Inferior parietal cortex (tissue), 1 donor: ENCODE measurements at regions not wholly inside any gene's neighbourhood (a gene's known extent, or its start where the extent isn't known, plus 50 kb on each side); places are given as distances from the start of the nearest gene placed in this dataset.
"Not testable (repeated sequence)": the region's sequence is repeated elsewhere in the genome, so short reads cannot be mapped to it uniquely, and the experiment has no call there.

Source experiments
- DNase-seq: peaks from one replicate; pipeline ENCODE4 v3.0.0-alpha.2; 2016; ENCODE audit errors: extremely low spot score

DNA sequence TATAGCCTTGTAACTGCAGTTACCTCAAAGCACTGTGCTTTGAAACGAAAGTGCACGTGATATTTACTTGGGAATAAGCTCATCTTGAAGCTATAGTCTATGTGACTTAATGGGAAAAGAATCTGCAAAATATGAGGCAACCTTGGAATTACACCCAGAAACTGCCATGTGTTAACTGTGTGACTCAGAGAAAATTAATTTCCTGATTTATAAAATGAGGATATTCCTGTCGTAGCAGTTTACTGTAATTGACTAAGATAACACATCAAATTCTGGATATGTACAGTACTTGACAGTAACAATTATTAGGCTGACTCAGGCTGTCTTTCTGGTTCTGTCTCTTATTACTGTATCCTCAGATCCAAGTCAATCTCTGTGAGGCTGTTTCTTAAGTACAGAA is 1079.9 kb upstream of the ACO1 start:
- no peak for DNase-seq

GRCh38 chr9:31314241-31314640 is 1070.2 kb upstream of the ACO1 start:
- no peak for DNase-seq

- no peak for DNase-seq
Observed at GRCh38 chr9:31320494-31320893, 1063.9 kb upstream of the ACO1 start.

- DNase-seq = no peak
Observed at GRCh38 chr9:31321256-31321655, 1063.2 kb upstream of the ACO1 start.

- DNase-seq = no peak
Observed at GRCh38 chr9:31321686-31322085, 1062.8 kb upstream of the ACO1 start.

DNA sequence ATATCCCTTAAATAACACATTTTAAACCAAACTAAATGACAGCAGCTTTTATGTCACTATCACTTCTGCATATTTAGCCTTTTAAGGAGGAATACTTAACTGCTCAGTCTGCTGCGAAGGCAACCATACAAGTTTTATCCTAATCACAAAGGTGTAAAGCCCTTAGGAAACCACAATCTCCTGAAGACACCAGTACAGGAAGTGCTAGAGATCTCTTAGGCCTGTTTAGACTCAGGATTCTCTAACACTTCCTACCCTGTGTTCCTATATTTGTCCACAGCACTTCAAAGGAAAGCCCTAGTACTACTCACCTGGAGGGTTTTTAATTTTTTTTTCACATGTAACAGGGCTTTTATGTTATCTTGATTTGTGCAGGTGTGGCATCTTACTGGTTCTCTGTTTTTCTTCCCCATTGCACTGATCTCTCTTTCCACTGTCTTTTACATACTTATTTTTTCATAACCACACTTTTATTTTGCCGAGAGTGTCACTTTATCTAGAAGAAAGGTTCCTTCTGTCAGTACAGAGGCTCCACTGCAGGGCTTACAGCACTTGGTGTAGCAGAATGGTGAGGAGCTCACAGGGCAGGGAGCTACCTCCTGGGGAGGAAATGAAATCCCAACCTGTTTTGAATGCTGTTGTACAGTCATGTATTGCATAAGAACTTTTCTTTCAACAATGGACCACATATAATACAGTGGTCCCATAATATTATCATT is 1060.6 kb upstream of the ACO1 start:
- DNase-seq = no peak

- no peak for DNase-seq
Observed at GRCh38 chr9:31325778-31326177, 1058.7 kb upstream of the ACO1 start.

DNA sequence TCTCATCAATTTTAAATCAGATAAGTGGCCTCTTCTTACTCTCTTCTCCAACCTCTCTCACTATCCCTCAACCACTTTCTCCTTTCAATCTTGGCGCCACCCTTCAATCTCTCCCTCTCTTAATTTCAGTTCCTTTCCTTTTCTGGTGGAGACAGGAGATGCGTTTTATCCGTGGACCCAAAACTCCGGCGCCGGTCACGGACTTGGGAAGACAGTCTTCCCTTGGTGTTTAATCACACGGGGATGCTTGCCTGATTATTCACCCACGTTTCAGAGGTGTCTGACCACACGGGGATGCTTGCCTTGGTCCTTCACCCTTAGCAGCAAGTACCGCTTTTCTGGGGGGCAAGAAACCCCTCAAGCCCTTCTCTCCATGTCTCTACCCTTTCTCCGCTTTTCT is 1057.6 kb upstream of the ACO1 start:
- DNase-seq = not testable (repeated sequence)

DNA sequence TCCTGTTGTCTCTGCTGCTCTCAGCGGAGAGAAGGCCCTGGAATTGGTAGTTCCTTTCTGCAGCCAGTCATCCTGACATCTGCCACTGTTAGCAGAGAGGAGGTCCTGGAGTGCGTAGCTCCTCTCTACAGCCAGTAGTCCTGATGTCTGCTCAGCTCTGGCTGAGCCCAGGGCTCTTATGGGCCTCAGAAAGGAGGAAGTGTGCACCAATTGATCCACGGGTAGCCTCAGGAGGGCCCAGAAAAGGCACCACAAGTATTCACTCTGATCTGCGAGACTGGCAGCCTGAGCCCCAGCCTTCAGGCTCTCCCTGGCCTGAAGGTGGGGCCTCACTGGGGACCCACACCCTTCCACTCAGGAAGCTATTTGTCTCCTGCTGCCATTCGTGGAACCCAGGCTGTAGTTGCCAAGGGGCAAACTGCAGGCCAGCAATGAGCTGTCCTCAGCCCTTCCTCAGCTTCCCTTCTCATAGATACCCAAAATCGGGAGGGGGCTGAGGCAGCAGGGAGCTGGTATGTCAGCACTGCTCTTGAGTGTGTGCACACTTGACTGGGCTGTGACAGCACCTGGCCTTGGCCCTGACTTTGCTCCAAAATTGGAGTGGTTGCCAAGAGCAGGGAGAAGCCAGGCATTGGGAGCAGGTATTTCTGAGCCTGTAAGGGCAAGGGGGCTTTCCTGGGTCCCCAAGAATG is 1049.5 kb upstream of the ACO1 start:
- no peak for DNase-seq

DNA sequence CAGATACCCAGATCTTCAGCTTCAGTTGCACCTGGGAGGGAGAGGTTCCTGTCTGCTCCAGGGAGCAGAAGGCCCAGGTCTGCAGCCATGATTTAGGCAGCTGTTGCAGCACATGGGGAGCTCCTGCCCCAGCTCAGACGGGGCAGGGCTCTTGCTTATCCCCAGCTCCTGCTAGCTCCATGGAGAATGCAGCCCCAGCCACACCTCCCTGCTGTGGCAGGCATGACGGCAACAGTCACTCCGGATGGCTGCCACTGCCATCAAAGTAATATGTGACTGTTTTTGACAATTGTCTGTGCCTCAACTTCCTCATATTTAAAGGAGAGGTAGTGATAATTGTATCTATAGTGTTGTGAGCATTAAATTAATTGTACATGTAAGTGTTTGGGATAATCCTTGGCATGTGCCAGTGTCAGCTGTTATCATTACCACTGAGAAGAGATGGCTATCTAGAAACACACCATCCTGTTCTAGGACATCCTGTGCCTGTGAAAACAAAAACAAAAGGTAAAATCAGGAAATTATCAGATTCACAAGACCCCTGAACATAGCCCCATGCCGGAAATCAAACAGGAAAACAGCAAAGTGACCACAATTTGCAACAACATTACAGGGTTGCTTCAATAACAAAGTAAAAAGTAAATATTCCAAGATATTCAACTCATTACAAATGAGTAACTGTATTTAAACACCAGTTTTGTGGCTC is 1048.8 kb upstream of the ACO1 start:
- no peak for DNase-seq

DNA sequence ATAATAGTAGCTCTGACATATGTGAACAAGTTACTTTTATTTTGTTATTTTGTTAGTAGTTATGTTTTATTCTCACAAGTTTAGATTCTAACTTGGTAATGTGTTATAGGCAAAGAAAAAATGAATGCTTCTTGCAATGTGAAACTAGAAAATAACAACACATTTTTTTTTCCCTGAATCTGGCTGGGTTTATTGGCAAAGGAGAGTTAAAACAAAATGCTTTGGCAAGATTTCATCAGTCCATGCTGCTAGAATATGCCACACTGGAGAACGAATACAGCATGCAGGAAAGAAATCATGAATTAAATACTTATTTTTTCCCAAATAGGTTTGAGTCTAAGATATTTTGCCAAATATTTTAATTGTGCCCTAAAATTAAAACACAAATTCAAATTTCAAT is 1048.1 kb upstream of the ACO1 start:
- DNase-seq = no peak

DNA sequence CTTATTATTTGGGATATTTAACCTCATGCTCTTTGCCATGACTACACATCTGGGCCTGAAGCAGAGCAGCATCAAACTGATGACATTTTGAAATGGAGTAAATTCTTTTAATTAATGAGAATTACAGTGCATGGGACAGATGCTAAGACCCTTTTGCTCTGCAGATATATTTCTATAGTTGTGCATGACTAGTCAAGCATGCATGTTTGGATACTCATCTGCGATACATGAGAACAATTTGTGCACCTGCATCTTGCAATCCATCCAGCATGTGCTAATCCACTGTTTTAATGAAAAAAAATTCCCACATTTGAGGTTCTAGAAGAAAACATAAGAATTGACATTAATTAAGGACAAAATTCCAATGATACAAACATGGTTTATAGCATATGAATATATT is 1047.6 kb upstream of the ACO1 start:
- no peak for DNase-seq

DNA sequence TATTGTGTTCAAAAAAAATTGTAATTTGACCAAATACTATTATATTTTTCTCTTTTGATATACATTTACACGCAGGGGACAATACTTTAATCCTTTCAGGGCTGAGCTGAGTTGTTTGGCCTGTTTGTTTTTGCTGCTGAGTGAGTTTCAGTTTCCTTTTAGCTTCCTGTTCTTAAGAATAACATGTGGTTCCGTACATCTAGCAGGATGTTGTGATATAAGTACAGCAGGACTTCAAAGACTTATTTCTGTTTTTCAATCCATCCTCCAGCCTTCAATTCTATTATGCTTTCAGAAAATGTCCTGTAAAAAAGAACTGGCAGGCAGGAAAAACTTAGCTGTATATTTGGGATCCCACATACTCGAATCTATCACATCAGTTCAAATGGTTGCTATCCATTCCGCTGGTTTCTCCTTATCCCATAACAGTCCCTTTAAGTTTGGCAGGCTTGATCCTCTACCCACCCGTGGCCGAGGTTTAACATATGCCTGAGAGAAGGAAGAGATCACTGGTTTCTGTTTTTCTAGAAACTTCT is 1037.3 kb upstream of the ACO1 start:
- peak; percentile 6 for DNase-seq

GRCh38 chr9:31355159-31355882 is 1029.1 kb upstream of the ACO1 start:
- no peak for DNase-seq

DNA sequence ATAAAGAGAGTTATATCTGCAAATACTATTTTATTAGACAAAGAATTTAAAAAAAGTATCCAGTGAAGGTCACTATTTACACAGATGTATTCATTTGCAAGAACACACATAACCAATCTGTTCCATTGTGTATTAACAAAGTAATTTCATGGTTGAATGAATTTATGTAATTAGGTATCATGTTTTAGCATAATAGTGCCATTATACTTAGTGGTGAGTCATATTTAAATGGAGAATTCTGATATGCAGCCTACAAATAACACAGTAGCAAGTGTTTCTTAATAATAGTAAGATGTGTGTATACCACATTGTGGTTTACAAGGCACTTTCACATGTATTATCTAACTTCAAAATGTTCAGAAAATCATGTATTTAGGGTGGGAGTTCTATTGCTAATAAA is 1028.5 kb upstream of the ACO1 start:
- no peak for DNase-seq

- DNase-seq = no peak
Observed at GRCh38 chr9:31359071-31359470, 1025.4 kb upstream of the ACO1 start.

GRCh38 chr9:31364171-31364570 is 1020.3 kb upstream of the ACO1 start:
- DNase-seq = no peak

DNA sequence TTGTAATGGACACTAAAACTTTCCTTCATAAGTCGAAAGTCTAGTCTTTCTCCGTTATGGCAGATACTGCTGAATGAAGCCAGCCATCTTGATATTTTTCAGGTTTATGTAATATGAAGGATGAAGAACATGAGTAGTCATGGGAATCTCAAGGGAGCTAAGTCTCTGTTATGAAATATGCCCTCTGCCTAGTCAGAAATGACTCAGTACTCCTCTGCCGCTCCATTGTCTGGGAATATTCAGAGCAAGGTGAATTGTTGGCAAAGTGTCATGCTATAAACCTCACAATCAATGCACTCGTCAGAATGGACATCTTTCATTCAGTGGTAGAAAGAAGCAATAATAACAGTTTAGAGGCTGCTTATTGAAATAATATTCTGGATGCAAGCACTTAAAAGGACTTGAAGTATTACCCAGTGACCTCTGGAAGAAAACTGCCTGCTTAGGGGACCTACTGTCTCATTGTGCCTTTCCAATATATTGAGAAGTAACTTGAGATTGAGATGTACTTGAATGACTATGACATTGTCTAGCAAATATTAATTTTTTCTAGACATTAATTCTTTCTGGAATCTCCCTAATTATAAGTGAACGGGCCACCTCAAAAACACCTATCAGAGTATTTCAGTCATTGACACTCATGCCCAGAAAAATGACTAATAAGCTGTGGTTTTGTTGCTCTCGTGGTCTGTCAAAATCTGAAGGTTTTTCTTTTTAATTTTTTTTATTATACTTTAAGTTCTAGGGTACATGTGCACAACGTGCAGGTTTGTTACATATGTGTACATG is 1011.5 kb upstream of the ACO1 start:
- no peak for DNase-seq

DNA sequence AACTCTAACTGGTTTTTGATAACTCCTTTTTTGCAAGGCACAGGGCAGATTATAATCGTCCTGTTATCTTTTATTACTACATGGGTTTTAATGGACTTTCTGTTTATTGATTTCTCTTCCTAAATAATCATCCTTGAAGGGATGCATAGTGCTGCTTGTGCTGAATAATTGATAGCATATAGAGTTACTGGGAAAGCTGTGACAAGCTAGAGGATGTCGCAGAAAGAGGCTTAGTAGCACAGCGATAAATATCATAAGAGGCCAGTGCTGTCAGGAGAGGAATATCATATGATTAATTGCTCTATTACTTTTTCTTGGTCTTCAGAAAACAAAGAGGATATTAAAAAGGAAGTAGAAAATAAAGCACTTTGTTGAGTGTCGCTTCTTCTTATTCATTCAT is 1007.1 kb upstream of the ACO1 start:
- no peak for DNase-seq

GRCh38 chr9:31388660-31389059 is 995.8 kb upstream of the ACO1 start:
- no peak for DNase-seq

GRCh38 chr9:31389075-31389474 is 995.4 kb upstream of the ACO1 start:
- DNase-seq = no peak
